Stimulated activated CD8-positive, alpha-beta memory T cell treated with anti-CD3 and anti-CD28 coated beads, Interleukin-7, amount 100 ng/mL, for 48 hours (primary cell): ENCODE measurements at regions not wholly inside any gene's neighbourhood (a gene's known extent, or its start where the extent isn't known, plus 50 kb on each side); places are given as distances from the start of the nearest gene placed in this dataset.
"Not testable (repeated sequence)": the region's sequence is repeated elsewhere in the genome, so short reads cannot be mapped to it uniquely, and the experiment has no call there.

Source experiments
- DNase-seq, 2 donors: peaks; one replicate each; pipeline ENCODE4 v3.0.0-alpha.2; 2020; ENCODE audit warnings: low read depth in 1 of 2; ENCODE audit errors: extremely low read depth in 1 of 2

DNA sequence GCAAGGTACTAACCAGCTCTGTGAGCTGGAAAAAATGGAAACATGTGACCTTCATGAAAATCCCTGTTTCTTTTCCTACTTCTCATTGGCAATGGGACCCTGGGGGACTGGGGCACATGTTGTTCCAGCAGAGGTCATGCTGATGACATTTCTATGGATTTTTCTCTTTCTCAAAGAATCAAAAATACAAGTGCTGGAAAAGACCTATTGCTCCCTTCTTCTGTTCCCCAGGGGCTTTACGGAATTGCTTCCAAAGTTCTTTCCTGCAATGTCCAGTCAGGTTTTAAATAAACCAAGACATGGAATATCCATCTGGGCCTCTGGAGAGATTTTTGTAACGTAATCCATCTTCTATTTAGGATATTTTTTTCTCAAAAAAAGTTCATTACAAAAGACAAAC lies 1006.1 kb upstream of the CELF4 start:
- DNase-seq, result no peak

DNA sequence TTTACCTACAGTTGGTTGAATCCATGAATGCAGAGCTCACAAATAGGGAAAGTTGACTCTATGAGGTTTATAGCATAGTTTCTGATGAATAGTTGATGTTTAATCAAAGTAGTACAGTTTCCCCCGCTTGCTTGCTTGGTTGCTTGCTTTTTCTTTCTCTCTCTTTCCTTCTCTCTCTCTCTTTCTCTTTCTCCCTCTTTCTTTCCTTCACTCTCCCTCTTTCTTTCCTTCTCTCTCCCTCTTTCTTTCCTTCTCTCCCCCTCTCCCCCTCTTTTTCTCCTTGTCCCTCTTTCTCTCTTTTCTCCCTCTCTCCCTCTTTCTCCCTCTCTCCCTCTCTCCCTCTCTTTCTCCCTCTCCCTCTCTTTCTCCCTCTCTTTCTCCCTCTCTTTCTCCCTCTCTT lies 999.9 kb upstream of the CELF4 start:
- no peak for DNase-seq

DNA sequence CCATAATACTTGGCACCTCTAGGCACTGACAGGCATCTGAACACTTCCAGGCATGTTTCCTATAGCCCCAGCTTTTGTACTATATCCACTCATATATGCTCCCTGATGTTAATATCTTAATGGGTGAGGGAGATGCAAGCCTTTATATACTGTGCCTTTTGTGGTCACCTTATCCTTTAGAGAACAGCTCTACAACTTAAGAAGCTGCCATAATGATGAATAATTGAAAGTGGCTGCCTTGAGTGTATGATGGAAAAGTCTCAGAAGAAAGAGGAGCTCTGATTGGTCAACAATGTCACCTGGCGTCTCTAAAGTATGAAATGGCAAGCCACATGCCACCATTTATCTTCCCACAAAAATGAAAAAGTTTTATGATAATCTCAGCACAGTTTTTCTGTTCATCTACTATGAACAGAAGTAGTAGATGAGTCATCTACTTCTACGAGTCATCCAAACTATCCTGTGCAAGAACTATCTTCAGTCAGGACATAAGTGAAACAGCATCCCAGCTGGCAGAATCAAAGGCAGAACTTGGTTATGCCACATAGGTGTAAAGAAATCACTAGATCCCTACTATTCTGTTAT lies 997.9 kb upstream of the CELF4 start:
- no peak for DNase-seq

DNA sequence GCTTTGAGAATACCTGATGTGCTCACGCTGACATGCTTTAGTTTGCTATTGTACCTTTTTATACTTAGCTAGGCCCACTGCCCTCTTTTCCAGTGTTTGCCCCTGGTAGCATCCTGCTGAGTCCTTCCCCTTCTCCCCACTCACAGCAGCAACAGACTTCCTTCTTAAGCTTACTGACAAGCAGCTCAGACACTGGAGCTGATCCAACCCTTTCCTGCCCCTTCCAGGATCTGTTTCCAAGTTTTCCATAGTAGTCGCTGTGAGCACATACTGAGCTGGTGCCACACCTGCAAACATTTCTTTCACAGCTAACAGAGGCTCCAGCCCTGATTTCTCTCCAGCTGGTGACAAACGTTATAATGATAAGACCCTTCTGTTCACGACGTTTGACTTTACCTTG lies 991.4 kb upstream of the CELF4 start:
- no peak for DNase-seq

DNA sequence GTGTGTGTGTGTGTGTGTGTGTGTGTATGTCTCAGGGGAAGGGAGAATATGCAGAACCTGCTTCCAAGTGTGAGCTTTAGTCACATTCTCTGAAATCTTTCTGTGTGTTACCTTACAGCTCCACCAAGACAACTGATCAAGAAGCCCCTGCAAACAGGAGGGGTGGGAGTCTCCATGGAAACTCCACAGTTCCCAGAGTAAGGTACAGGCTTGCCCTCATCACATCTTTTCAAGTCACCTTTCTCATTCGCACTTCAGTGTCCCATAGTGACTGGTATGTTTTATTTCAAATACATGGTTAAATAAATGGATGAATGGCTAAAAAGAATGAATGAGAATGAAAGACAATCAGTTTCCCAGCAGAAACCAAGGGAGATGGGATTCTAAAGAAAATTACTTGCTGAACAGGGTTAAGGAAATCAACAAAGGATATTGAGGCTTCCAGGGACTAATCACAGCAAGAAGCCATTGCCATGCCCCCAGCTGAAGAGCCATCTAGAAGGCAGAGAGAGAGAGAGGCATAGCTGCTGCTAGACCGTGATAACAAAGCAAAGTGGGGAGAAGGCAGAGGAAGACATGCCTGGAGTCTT lies 987.2 kb upstream of the CELF4 start:
- no peak for DNase-seq

DNA sequence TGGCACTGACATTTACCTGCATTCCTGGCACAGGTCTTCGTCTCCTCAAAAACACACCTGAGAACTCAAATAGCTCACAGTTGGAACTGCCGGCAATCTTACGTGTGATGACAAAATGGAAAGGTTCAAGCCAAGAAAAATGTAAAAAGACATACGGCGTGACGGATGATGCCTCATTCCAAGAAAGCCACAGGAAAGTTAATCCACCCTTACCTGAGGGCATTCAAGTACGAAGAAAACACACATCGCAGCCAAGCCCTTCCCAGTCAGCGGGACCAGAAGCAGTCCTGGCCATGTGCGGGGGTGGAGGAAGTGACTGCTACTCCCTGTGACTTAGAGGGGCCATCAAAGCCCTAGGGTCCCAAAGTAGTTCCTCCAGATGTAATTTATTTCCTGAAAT lies 986.3 kb upstream of the CELF4 start:
- no peak for DNase-seq

DNA sequence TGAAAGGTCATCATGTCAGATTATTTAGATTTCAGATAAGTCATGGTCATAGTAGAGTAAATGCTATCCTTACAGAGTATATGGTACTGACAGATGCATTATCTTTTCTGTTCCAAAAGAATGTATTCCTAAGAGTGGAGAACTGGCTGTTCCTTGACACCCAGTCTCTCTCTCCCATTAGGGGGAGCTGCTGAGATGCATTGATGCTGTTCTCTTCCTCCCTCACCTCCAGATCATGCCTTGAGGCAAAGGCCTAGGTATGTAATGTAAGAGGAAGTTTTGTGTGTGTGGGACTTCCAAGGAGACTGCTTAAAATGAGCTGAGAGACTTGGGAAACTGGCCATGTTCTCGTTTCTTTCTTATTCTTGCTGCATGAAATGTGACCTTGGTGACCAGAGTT lies 979.5 kb upstream of the CELF4 start:
- DNase-seq, result no peak

DNA sequence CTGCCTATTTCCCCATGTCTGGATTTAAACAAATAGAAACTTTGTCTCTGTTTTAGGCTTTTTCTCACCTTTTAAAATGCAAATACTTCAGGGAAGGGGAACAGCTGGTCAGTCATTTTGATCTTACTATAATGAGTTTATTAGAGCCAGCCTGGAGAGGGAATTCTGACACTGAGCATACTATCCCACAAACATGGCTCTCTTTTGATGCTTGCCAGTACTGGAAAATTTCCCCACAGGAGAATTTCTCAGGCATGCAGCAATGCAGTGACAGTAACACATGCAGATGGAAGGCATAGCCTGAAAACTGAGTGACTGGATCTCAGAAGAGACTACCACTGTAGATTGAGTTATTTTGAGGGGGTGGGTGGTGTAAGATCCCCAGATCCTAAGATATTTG lies 974.3 kb upstream of the CELF4 start:
- no peak for DNase-seq

DNA sequence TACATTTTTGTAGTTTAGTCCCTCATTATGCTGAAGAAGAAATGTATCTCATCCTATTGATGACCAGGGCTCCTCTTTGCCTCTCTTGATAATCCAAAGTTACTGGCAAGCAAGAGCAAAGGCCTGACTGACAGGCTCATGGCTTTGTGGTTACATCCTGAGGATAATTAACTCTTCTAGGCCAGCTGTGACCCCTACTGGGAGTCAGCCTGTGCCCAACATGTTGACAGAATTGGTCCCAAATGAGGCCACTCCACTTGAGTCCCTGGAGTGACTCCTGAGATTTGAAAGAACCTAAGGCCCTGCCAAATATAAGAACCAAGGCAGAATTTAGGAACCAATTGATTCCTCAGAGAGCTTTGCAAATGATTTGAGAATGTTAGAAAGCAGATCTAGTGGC lies 973.8 kb upstream of the CELF4 start:
- DNase-seq, result no peak

DNA sequence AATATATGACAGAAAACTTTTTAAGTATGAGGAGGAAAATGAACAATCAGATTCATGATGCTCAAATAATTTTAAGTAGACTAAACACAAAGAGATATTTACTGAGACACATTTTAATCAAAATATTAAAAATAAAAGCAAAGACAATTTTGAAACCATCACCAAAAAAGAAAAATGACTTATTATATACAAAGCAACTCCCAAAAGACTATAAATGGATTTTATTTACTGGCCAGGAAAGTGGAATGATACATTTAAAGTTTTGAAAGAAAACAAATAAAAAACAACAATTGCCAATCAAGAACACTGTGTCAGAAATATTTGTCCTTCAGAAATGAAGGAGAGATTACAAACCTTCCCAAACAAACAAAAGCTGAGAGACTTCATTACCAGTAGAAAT lies 968.5 kb upstream of the CELF4 start:
- no peak for DNase-seq

DNA sequence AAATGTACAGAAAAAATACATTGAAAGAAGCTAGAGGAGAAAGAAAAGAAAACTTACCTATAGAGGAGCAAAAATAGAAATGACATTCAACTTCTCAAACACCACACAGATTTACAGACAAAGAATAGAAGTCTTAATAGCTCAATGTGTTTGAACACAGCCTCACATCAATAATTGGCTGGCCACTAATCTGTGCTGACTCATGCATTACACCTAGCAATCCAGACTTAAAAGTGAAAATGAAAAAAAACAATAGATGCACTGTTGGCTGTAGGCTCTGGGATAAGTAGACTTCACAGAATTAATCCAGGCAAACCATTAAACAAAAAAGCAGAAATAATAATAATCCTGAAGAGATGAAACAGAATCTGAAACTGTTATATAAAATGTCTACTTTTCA lies 961.3 kb upstream of the CELF4 start:
- DNase-seq, result no peak

DNA sequence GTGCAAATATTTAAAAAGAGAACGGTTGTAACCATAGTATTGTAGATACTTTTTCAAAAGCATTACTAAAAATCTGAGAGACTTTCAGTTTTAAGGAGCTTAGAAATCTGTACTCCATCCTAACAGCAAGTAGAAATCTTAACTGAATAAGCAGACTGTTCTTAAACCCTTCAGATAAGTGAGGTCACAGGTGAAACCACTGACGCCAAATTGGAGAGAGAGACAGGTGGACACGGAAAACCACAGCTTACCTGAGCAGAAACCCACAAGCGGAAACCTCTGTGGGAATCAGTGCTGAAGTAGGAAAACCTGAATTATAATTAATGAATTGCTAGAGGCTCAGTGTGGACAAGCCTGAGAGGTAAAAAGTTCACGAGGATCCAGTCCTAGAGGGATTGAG lies 959.4 kb upstream of the CELF4 start:
- no peak for DNase-seq

DNA sequence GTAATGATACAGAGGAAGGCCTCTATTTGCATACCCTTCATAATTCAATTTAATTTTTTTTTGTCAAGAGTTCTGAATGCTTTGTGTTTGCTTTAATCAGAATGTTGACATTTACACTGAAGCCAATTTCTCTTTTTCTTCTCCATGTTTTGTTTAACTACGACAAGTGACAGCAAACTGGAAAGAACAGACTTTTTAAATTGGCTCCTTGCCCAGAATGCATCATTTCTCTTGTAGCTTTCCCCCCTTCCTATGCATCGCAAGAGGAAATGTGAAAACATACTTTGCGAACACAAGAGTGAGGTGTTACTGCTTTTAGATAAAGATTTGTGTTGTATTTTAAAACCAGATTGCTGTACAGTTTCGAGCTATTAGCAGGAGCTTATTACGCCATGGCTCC lies 955.2 kb upstream of the CELF4 start:
- DNase-seq, result no peak

DNA sequence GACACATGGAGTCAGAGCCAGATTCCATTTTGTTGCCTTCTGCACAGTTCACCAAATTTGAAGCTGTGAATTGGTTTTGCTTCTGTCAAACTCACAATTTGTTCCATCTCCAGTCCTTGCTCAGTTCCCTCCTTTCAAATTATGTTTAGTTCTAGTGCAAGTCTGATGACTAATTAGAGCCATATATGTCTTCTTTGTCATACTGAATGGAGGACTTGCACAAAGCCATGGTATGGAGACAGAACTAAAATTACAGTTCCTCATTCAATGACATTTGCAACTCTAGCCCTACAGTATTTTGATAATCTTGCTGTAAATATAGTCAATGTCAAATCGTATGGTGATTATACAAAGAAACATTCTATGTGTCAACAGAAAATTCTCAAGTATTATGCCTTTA lies 936.9 kb upstream of the CELF4 start:
- DNase-seq, result no peak

DNA sequence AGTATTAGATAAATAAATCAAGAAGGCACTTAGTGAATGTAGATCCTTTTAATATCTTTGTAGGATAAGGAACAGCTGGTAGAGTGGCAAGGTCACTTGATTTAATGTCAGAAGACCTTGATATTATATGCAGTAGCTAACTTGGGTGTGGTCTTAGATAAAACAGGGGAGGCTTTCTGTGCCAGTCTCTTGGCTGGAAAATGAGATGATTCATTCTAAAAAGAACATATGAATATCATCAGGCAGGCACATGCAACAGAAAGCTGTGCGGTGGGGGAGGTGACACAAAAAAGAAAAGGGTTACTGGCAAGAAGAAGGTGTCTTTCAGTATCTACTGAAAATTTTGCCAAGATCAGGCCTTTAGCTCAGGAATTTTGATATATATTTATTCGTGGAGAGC lies 931.7 kb upstream of the CELF4 start:
- no peak for DNase-seq

DNA sequence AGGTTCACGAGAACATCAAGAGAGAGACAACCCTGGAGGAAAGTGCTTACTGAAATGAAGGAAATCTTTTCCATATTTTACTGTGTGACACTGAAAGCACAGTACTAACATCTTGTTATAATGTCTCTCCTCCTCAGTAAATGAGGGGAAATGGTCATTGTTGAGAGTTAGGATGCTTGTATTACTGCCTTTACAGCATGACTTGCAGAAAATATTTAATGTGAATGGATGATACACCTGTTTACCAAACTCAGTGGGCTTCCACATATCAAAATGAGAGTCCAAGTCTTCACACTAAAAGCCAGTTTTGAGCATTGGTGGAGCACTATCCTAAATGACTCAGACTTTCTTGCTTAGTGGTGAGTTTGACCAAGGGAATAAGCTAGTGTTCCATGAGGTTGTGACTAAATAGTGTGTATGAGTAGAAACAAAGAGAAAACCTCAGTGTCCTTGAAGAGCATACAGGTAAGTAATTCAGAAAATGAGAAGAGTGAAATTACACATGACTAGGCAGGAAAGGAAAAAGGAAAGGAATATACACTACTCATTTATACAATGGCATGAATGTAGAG lies 930.7 kb upstream of the CELF4 start:
- no peak for DNase-seq

DNA sequence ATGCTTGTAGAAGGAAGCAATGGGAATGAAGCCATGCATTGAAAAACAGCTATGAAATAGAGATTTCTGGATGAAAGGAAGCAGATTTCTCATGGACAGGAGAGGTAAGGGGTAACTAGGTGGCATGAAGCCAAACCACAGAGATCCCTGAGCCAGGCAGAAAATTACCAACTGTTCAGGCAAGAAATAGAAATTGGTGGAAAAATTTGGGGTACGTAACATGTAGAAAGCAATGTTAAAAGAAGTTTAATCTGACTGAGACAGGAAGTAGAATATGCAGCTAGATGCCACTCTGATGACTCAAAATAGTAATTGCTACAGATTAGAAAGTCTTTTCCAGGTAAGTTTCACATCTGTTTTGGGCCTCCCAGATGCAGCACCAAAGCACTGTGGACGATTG lies 928.5 kb upstream of the CELF4 start:
- no peak for DNase-seq

DNA sequence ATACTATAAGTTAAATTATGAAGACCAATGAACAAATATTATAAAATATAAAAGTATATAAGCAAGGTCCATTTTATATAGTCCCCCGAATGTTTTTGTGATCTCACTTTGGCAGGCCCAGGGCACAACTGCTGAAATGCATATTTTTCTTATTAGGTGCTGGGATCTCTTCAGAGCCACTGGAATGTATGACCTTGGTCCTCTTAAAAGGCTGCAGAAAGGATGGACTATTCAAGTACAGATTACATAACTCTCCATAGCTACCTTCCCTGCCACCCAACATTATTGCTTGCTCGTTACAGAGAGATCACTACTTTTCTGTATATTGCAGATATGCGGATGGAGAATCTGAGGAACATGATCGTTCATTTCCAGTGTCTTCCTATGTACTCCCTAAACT lies 925.6 kb upstream of the CELF4 start:
- DNase-seq, result no peak

DNA sequence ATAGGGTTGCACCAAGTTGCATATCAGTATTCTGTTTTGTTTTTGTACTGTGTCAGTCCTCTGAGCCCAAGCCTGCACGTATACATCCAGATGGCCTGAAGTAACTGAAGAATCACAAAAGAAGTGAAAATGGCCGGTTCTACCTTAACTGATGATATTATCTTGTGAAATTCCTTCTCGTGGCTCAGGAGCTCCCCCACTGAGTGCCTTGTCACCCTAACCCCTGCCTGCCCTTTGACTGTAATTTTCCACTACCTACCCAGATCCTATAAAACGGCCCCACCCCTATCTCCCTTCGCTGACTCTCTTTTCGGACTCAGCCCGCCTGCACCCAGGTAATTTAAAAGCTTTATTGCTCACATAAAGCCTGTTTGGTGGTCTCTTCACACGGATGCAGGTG lies 924.1 kb upstream of the CELF4 start:
- not testable (repeated sequence) for DNase-seq

DNA sequence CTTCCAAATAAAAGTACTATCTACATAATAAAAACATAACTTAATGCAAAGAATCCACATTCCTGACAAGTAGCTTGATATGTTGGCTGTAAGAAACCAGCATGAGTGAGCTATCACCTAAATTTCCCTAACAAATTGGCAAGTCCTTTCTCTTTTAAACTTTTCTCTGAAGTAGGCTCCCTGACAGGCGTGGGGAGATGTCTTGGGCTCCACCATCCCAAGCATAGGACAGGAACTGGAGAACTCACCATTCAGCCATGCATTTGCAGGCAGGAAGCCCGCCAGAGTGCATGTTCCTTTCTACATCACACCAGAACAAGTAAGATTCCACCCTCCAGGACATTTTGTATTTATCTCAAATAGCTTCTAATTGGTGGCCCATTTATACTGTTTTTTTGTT lies 921.9 kb upstream of the CELF4 start:
- no peak for DNase-seq

DNA sequence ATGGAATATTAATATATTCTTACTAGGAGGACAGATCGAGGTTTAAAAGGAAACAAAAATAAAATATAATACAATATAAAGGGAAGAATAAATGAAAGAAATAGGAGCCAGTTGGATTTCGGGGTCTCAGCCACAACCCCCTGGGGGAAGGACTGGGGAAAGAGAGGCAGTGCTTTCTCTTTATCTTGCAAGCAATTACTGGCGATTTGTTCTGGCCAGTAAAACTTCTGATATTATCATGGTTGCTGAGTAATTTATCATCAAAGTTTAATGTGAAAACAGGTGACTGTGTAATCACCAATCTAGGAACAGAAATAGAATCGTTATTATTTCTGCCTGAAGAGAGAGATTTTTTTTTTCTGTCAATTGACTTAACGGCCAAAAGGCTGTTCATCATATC lies 917.7 kb upstream of the CELF4 start:
- no peak for DNase-seq

DNA sequence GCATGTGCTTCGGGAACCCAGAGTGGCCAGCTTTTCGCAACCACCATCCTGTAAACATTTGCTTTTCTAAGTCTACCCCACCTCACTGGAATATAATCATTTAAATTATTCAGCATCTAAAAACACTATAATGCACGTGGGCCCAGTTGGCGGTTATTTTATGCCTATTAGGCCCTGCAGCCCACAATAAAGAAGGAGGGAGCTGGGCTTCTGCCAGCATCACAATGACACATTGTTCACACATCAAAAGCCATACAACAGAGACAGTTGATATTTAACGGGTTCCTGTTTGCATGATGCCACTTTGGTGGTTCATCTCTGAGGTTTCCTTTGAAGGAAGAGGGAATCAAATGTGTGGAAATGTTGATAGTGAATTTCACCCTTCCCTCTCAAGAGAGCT lies 916.0 kb upstream of the CELF4 start:
- DNase-seq, result no peak

DNA sequence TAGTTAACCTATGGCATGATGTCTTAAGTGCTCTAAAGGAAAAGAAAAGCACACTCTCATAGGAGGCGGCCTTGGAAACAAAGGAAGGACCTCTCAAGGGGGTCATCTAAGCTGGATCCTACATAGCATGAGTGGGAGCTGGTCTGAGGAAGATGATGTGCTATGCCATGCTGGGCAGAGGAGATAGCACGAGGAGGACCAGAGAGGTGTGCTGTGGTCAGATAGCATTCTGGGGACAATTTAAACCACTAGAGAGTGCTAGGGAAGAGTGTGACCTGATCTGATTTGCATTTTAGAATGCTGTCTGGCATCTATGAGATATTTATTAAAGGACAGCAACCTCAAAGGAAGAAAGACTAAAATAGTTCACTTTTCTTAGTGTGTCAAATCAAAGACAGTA lies 910.1 kb upstream of the CELF4 start:
- DNase-seq, result no peak
